GM10266 (cell line): ENCODE measurements at regions not wholly inside any gene's neighbourhood (a gene's known extent, or its start where the extent isn't known, plus 50 kb on each side); places are given as distances from the start of the nearest gene placed in this dataset.

Experiments
- DNase-seq: peaks from one replicate; pipeline ENCODE4 v3.0.0; 2012; ENCODE audit errors: extremely low spot score
- TF ChIP-seq, protein P1 (sequence below): IDR thresholded peaks from 2 replicates; pipeline ENCODE4 v1.5.1; 2012; ENCODE audit warnings: mild to moderate bottlenecking, low read depth; ENCODE audit not compliant: control insufficient read depth, insufficient read depth; ENCODE audit errors: missing control alignments

DNA sequence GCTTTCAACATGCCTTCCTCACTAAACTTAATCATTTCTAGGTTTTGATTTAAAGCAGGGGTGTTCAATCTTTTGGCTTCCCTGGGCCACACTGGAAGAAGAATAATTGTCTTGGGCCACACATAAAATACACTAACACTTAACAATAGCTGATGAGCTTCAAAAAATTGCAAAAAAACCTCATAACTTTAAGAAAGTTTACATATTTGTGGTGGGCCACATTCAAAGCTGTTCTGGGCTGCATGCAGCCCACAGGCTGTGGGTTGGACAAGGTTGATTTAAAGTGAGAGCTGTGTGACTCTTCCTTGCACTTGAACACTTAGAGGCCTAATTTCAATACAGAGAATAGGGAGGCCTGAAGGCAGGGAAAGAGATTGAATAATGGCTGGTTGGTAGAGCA lies 598.3 kb downstream of the EFNA5 start:
- no peak for DNase-seq
- TF ChIP-seq, protein P1, sequence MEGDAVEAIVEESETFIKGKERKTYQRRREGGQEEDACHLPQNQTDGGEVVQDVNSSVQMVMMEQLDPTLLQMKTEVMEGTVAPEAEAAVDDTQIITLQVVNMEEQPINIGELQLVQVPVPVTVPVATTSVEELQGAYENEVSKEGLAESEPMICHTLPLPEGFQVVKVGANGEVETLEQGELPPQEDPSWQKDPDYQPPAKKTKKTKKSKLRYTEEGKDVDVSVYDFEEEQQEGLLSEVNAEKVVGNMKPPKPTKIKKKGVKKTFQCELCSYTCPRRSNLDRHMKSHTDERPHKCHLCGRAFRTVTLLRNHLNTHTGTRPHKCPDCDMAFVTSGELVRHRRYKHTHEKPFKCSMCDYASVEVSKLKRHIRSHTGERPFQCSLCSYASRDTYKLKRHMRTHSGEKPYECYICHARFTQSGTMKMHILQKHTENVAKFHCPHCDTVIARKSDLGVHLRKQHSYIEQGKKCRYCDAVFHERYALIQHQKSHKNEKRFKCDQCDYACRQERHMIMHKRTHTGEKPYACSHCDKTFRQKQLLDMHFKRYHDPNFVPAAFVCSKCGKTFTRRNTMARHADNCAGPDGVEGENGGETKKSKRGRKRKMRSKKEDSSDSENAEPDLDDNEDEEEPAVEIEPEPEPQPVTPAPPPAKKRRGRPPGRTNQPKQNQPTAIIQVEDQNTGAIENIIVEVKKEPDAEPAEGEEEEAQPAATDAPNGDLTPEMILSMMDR = no peak

DNA sequence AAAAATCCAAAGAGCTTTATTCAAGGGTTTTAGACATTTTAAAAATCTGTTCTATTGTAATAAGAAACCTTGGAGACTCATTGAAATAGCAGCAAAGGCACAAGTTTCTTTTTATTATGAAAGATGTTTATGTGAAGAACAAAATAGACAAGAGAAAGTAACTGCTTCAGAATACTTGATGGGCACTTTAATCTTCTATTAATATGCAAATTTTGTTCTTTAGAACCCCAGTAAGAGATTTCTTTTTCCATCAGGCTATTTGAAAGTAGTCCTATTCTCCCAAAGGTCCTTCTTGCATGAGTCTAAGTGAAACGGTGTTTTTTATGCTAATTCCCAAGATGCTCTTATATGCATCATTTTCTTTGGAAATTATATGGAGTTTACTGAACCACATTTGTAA lies 602.0 kb downstream of the EFNA5 start:
- no peak for DNase-seq
- TF ChIP-seq, protein P1 = no peak

DNA sequence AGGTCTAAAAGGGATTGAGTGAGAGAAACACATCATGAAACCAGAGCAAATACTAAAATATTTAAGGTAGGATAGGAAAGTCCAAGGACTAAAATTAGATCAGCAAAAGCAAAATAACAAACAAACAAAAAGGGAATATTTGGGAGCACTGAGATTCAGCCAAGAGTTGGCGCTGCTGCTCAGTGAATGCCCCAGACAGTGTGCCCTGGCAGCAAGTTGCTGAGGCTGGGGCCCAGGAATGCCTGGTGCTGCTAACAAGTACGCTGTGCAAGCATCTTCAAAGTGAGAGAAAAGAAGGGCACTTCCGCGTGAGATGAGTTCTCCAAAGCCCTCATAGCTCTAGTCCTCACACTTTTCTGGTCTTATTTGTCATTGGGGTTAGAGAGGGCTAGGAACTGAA lies 603.3 kb downstream of the EFNA5 start:
- TF ChIP-seq, protein P1 = no peak
- no peak for DNase-seq

DNA sequence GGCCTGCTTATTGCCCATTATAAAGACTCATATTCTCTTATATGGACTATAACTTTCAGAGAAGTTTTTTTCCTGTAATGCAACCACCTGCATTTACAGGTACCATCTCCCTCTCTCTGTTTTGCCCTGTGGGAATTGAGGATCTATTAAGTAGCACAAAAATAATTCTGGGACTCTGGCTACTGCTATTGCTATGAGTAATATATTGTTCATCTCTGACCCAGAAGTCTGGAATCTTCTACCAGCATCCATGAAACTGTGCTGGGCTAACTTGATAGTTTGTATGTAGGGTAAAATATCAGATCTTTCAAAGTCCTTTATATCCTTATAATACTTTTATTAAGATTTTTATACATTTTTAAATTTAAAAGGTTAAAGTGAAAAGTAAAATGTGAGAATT lies 607.2 kb downstream of the EFNA5 start:
- TF ChIP-seq, protein P1 = no peak
- DNase-seq = no peak

DNA sequence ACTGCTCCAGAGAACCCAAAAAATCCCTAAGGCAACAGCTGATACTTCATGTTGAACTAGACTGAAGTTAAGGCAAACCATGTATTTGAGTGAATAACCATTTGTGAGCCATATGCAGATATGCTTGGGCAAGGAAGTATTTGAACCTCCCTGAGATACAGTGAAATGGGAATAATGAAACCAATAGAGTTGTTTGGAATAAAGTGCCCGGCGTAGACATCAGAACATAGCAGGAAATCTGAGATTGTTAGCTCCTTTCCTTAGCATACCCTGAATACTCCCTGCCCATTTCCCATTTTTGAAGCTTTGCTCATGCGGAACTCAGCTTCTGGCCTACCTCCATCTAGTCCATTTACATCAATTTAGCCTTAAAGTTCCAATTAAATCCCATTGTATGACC lies 611.9 kb downstream of the EFNA5 start:
- TF ChIP-seq, protein P1 = no peak
- no peak for DNase-seq

DNA sequence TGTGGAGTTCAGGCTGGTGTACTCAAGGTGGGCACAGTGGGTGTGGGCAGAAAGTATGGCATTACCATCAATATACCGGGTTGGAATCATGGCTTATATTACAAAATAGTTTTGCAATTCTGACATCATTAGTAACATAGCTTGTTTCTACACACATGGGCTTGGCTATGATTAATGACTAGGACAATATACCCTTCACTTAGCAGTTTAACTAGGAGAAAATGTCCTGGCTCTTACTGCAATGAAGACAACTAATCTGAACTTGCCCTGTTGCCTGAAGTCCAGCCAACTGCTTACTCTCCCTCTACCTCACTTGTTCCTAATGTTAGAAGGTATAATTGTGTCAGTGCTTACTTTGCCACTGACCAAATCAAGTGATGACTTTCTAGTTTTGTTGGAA lies 612.5 kb downstream of the EFNA5 start:
- TF ChIP-seq, protein P1 = no peak
- DNase-seq = no peak

DNA sequence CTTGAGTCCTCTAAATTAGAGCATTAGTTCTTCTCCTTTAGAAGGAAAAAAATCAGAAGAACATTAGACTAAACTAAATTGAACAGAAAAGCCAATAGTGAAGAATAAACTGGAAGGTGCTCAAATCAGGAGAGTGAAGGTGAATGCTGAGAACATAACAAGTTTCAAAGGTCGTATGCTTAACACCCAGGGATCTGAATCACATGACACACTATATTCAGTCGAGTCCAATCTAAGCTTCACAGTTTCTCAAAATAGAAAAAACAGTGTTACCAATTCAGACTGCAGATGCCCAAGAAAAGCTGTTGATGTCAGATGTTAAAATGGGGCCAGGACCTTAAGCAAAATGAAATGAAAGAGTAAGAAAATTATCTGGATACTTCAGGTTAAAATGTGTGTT lies 614.5 kb downstream of the EFNA5 start:
- TF ChIP-seq, protein P1 = no peak
- DNase-seq = no peak
